SK-N-SH (cell line): ENCODE measurements at regions not wholly inside any gene's neighbourhood (a gene's known extent, or its start where the extent isn't known, plus 50 kb on each side); places are given as distances from the start of the nearest gene placed in this dataset.

ENCODE experiments used
- CTCF ChIA-PET: fragments of 300-600, 350-600 bp; formaldehyde crosslinking; extraction: SDS; loops from one replicate; lab custom pipeline; 2021; lab: Yijun Ruan, JAX
- POLR2A ChIA-PET: fragments of 350-600 bp; sonication (Branson Sonifier 250); formaldehyde crosslinking; extraction: SDS; loops from one replicate; lab custom pipeline; 2020; ENCODE audit warnings: antibody characterized with exemption, inconsistent platforms; lab: Yijun Ruan, JAX
- DNase-seq: peaks from one replicate; pipeline ENCODE4 v3.0.0; 2012
- H2AFZ ChIP-seq: fragments of 200-600 bp; sonication (generic); 2 replicates; pipeline ENCODE4 v1.8.1; 2016; ENCODE audit warnings: antibody characterized with exemption, mild to moderate bottlenecking, low read depth
- H3F3A ChIP-seq: fragments of 200-600 bp; sonication (generic); replicated peaks from 2 replicates; pipeline ENCODE3; 2016; ENCODE audit warnings: antibody characterized with exemption, mild to moderate bottlenecking; ENCODE audit not compliant: insufficient read depth
- H3K27ac ChIP-seq, 2 experiments: fragments of 200-500 bp in 1 of 2; fragments of 200-600 bp in 1 of 2; sonication (Bioruptor generic) in 1 of 2; sonication (generic), shearing (Covaris generic) in 1 of 2; 2 replicates each; pipeline versions ENCODE4 v1.5.1 to v1.6.1; 2014 to 2016; ENCODE audit warnings: low read depth in 2 of 2, inconsistent platforms in 1 of 2, low read length in 1 of 2, mild to moderate bottlenecking in 1 of 2, mixed read lengths in 1 of 2
- H3K27me3 ChIP-seq: fragments of 200-600 bp; sonication (generic), shearing (Covaris generic); 2 replicates; pipeline ENCODE4 v1.6.1; 2016; ENCODE audit warnings: mixed run types; ENCODE audit not compliant: insufficient read depth
- H3K36me3 ChIP-seq, 2 experiments: fragments of 200-500 bp in 1 of 2; fragments of 200-600 bp in 1 of 2; sonication (Bioruptor generic) in 1 of 2; sonication (generic) in 1 of 2; replicated peaks in 1 of 2; 2 replicates each; pipeline versions ENCODE3 to v1.5.1; 2014 to 2016; ENCODE audit warnings: low read length in 1 of 2, mild to moderate bottlenecking in 1 of 2; ENCODE audit not compliant: insufficient read depth in 2 of 2, control insufficient read depth in 1 of 2
- H3K4me1 ChIP-seq, 2 experiments: fragments of 200-500 bp in 1 of 2; fragments of 200-600 bp in 1 of 2; sonication (Bioruptor generic) in 1 of 2; sonication (generic), shearing (Covaris generic) in 1 of 2; 2 replicates each; pipeline versions ENCODE4 v1.5.1 to v1.6.1; 2014 to 2016; ENCODE audit warnings: low read depth in 1 of 2, low read length in 1 of 2, mixed run types in 1 of 2; ENCODE audit not compliant: insufficient read depth in 2 of 2, control insufficient read depth in 1 of 2
- H3K4me2 ChIP-seq: fragments of 200-600 bp; sonication (generic), shearing (Covaris generic); 2 replicates; pipeline ENCODE4 v1.6.1; 2017; ENCODE audit warnings: mixed run types
- H3K4me3 ChIP-seq, 2 experiments: fragments of 200-500 bp in 1 of 2; fragments of 200-600 bp in 1 of 2; sonication (Bioruptor generic) in 1 of 2; sonication (generic), shearing (Covaris generic) in 1 of 2; 2 replicates each; pipeline versions ENCODE4 v1.5.1 to v1.8.1; 2014 to 2016; ENCODE audit warnings: low read depth in 2 of 2, inconsistent platforms in 1 of 2, low read length in 1 of 2, mild to moderate bottlenecking in 1 of 2, mixed read lengths in 1 of 2, moderate library complexity in 1 of 2
- H3K79me2 ChIP-seq: fragments of 200-600 bp; sonication (generic); 2 replicates; pipeline ENCODE4 v1.8.1; 2017; ENCODE audit warnings: mild to moderate bottlenecking; ENCODE audit not compliant: insufficient read depth
- H3K9ac ChIP-seq: fragments of 200-600 bp; sonication (generic); 2 replicates; pipeline ENCODE4 v1.6.1; 2017; ENCODE audit warnings: mixed run types
- H3K9me2 ChIP-seq: fragments of 200-600 bp; sonication (generic); 2 replicates; pipeline ENCODE4 v1.6.1; 2017; ENCODE audit warnings: mixed run types
- H3K9me3 ChIP-seq: fragments of 200-600 bp; sonication (generic); 2 replicates; pipeline ENCODE4 v1.6.1; 2017; ENCODE audit warnings: mixed run types, mild to moderate bottlenecking, moderate library complexity
- H4K20me1 ChIP-seq: fragments of 200-600 bp; sonication (generic); 2 replicates; pipeline ENCODE4 v1.6.1; 2017; ENCODE audit warnings: mild to moderate bottlenecking, mixed run types; ENCODE audit not compliant: insufficient read depth
- CHD2 ChIP-seq: fragments of 150-350 bp; IDR thresholded peaks from 2 replicates; pipeline ENCODE4 v1.6.1; 2018; ENCODE audit warnings: low read length; ENCODE audit not compliant: partially characterized antibody
- ELF1 ChIP-seq: IDR thresholded peaks from 2 replicates; pipeline ENCODE4 v1.4.0; 2012
- EP300 ChIP-seq, 2 experiments: IDR thresholded peaks; 2 replicates each; pipeline versions ENCODE4 v1.4.0 to v1.6.1; 2012; ENCODE audit warnings: borderline replicate concordance in 1 of 2, low read depth in 1 of 2, low read length in 1 of 2
- EZH2phosphoT487 ChIP-seq: fragments of 200-600 bp; sonication (generic); IDR thresholded peaks from 2 replicates; pipeline ENCODE4 v1.6.1; 2017; ENCODE audit warnings: low read depth, mixed run types, mild to moderate bottlenecking, antibody characterized with exemption, moderate library complexity, borderline replicate concordance
- FOSL2 ChIP-seq: IDR thresholded peaks from 2 replicates; pipeline ENCODE4 v1.4.0; 2012; ENCODE audit warnings: low read depth, mild to moderate bottlenecking, moderate library complexity, borderline replicate concordance
- FOXJ3 ChIP-seq: sonication (generic); formaldehyde crosslinking; IDR thresholded peaks from 2 replicates; pipeline ENCODE4 v1.5.1; 2020; ENCODE audit warnings: mild to moderate bottlenecking, missing genetic modification reagents
- FOXM1 ChIP-seq: IDR thresholded peaks from 2 replicates; pipeline ENCODE4 v1.4.0; 2012; ENCODE audit warnings: low read depth, mild to moderate bottlenecking
- JUND ChIP-seq: IDR thresholded peaks from 2 replicates; pipeline ENCODE4 v1.4.0; 2012
- MEF2A ChIP-seq: IDR thresholded peaks from 2 replicates; pipeline ENCODE4 v1.4.0; 2012; ENCODE audit warnings: low read depth, borderline replicate concordance
- MXI1 ChIP-seq: IDR thresholded peaks from 2 replicates; pipeline ENCODE4 v1.6.1; 2012; ENCODE audit warnings: mild to moderate bottlenecking, low read depth, low read length, improper control_type of control experiment
- NFIC ChIP-seq: IDR thresholded peaks from 2 replicates; pipeline ENCODE4 v1.4.0; 2012; ENCODE audit warnings: borderline replicate concordance
- NRF1 ChIP-seq: IDR thresholded peaks from 2 replicates; pipeline ENCODE4 v1.6.1; 2012; ENCODE audit warnings: low read depth, mild to moderate bottlenecking, low read length
- RCOR1 ChIP-seq: fragments of 150-350 bp; IDR thresholded peaks from 2 replicates; pipeline ENCODE4 v1.6.1; 2017; ENCODE audit warnings: antibody characterized with exemption, low read length
- RFX5 ChIP-seq: IDR thresholded peaks from 2 replicates; pipeline ENCODE4 v1.6.1; 2012; ENCODE audit warnings: mild to moderate bottlenecking, improper control_type of control experiment, low read length
- RXRA ChIP-seq: IDR thresholded peaks from 2 replicates; pipeline ENCODE4 v1.4.0; 2012; ENCODE audit warnings: low read depth, mild to moderate bottlenecking, borderline replicate concordance
- SIN3A ChIP-seq: IDR thresholded peaks from 2 replicates; pipeline ENCODE4 v1.6.1; 2012; ENCODE audit warnings: low read depth, mild to moderate bottlenecking, low read length, moderate library complexity, borderline replicate concordance
- TAF1 ChIP-seq: IDR thresholded peaks from 2 replicates; pipeline ENCODE4 v1.6.1; 2012; ENCODE audit warnings: low read depth, mild to moderate bottlenecking, low read length, moderate library complexity, borderline replicate concordance
- TCF12 ChIP-seq: IDR thresholded peaks from 2 replicates; pipeline ENCODE4 v1.4.0; 2012
- WGBS: methylation state at CpG from one replicate; pipeline ENCODE4 v1.1.6; 2017; ENCODE audit warnings: low lambda C conversion rate; 5-methylcytosine and 5-hydroxymethylcytosine counted together
- TF ChIP-seq, protein P1 (sequence below): fragments of 150-350 bp; IDR thresholded peaks from 2 replicates; pipeline ENCODE4 v1.6.1; 2017; ENCODE audit warnings: antibody characterized with exemption, low read length, low read depth, borderline replicate concordance
- TF ChIP-seq, protein P2 (sequence below): fragments of 200-600 bp; sonication (generic); IDR thresholded peaks from 2 replicates; pipeline ENCODE4 v1.6.1; 2017; ENCODE audit warnings: antibody characterized with exemption, mild to moderate bottlenecking, moderate library complexity
- TF ChIP-seq, protein P3 (sequence below): IDR thresholded peaks from 2 replicates; pipeline ENCODE4; 2012

DNA sequence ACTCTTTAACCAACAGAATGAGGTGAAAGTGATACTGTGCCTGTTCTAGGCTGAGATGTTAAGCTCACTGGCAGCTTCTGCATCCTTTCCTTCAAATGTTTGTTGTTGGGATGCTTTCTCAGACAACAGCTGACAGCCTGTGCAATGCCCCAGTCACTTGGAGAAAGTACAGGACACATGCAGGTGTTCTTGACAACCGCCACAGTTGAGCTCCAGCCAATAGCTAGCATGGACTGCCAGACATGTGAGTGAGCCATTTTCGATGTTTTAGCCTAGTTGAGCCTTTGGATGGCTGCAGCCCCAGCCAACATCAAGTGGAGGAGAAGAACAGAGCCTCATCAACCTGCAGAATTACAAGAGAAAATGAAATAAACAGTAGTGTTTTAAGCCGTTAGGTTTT is 94.1 kb upstream of the PPP3CA start (continued):
- TF ChIP-seq RFX5 (no peak), MXI1 (no peak), RCOR1 (no peak), EP300 (IDR thresholded peaks at IDR 0.05; ENCODE audit: borderline replicate concordance in 1 of 2, low read depth in 1 of 2, low read length in 1 of 2) (no peak), MEF2A (no peak), SIN3A (no peak), CHD2 (no peak), TCF12 (no peak)
- TF ChIP-seq, protein P1, sequence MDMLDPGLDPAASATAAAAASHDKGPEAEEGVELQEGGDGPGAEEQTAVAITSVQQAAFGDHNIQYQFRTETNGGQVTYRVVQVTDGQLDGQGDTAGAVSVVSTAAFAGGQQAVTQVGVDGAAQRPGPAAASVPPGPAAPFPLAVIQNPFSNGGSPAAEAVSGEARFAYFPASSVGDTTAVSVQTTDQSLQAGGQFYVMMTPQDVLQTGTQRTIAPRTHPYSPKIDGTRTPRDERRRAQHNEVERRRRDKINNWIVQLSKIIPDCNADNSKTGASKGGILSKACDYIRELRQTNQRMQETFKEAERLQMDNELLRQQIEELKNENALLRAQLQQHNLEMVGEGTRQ = no peak
- TF ChIP-seq, all 33 proteins: peak for 0

DNA sequence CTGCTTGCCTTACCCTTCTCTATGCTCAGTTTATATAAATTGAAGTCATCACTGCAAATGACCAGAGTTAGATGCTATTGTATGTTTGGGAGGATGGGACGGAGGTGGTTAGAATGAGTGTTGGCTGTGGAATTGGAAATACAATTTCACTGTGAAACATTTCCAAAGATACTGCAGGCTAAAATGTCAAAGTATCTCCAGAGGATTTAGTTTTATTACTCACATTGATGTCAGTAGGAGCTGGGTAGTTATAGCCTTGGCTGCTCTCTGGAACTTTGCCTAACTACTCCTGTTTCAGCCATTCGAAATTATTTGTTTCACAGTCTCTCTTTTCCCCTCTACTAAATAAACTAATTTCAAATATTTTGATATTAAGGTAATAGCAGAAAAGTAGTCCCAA is 92.6 kb upstream of the PPP3CA start:
- no peaks in the 10 kb centered on the region for H3K9me3 ChIP-seq
- no peaks in the 10 kb centered on the region for H3K27me3 ChIP-seq
- no peaks in the 10 kb centered on the region for H4K20me1 ChIP-seq
- ChIA-PET POLR2A (no interaction called here), CTCF (no interaction called here)
- H3K9ac ChIP-seq = no peak overlapping the region
- TF ChIP-seq NFIC (no peak), JUND (no peak), RCOR1 (no peak), MXI1 (no peak), TAF1 (no peak), TCF12 (no peak), FOXM1 (no peak), FOXJ3 (CRISPR knock-in tag) (no peak), RXRA (no peak), ELF1 (no peak), EZH2phosphoT487 (no peak), FOSL2 (no peak), NRF1 (no peak)
- TF ChIP-seq, protein P1 = no peak
- TF ChIP-seq, protein P2, sequence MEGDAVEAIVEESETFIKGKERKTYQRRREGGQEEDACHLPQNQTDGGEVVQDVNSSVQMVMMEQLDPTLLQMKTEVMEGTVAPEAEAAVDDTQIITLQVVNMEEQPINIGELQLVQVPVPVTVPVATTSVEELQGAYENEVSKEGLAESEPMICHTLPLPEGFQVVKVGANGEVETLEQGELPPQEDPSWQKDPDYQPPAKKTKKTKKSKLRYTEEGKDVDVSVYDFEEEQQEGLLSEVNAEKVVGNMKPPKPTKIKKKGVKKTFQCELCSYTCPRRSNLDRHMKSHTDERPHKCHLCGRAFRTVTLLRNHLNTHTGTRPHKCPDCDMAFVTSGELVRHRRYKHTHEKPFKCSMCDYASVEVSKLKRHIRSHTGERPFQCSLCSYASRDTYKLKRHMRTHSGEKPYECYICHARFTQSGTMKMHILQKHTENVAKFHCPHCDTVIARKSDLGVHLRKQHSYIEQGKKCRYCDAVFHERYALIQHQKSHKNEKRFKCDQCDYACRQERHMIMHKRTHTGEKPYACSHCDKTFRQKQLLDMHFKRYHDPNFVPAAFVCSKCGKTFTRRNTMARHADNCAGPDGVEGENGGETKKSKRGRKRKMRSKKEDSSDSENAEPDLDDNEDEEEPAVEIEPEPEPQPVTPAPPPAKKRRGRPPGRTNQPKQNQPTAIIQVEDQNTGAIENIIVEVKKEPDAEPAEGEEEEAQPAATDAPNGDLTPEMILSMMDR = no peak
- TF ChIP-seq, protein P3, sequence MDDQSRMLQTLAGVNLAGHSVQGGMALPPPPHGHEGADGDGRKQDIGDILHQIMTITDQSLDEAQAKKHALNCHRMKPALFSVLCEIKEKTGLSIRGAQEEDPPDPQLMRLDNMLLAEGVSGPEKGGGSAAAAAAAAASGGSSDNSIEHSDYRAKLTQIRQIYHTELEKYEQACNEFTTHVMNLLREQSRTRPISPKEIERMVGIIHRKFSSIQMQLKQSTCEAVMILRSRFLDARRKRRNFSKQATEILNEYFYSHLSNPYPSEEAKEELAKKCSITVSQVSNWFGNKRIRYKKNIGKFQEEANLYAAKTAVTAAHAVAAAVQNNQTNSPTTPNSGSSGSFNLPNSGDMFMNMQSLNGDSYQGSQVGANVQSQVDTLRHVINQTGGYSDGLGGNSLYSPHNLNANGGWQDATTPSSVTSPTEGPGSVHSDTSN = no peak
- no peaks in the 10 kb centered on the region for H3K4me1 ChIP-seq
- H3K36me3 ChIP-seq = no peaks in the 10 kb centered on the region
- H2AFZ ChIP-seq = no peak overlapping the region
- H3K27ac ChIP-seq = no peak overlapping the region
- H3K4me2 ChIP-seq = no peak overlapping the region
- no peak overlapping the region for H3K4me3 ChIP-seq
- no peaks in the 10 kb centered on the region for H3K79me2 ChIP-seq
- WGBS = 58% methylated on average over 2 of the region's 2 CpGs
- no peaks in the 10 kb centered on the region for H3K9me2 ChIP-seq
- no peaks in the 10 kb centered on the region for H3F3A ChIP-seq
- DNase-seq = no peak
